Transverse colon (tissue), 4 donors: ENCODE measurements at regions not wholly inside any gene's neighbourhood (a gene's known extent, or its start where the extent isn't known, plus 50 kb on each side); places are given as distances from the start of the nearest gene placed in this dataset.
A peak's percentile ranks its signal among the peaks of the same experiment; 100 is the strongest.

Experiments used
- DNase-seq: peaks from one replicate; pipeline ENCODE4 v3.0.0-alpha.2; 2019
- H3K27ac ChIP-seq, 4 donors: fragments of 200-600 bp; sonication (generic); 2 replicates each; pipeline ENCODE4 v1.5.1; 2016 to 2018; ENCODE audit warnings: inconsistent platforms in 4 of 4
- H3K27me3 ChIP-seq: fragments of 200-600 bp; sonication (generic); 2 replicates; pipeline ENCODE4 v1.5.1; 2017; ENCODE audit warnings: inconsistent platforms
- H3K36me3 ChIP-seq, 4 donors: fragments of 200-600 bp; sonication (generic); 2 replicates each; pipeline ENCODE4 v1.5.1; 2017 to 2019; ENCODE audit warnings: inconsistent platforms in 4 of 4
- H3K4me1 ChIP-seq, 4 donors: fragments of 200-600 bp; sonication (generic); 2 replicates each; pipeline ENCODE4 v1.5.1; 2017 to 2020; ENCODE audit warnings: inconsistent platforms in 4 of 4
- H3K4me3 ChIP-seq, 4 donors: fragments of 200-600 bp; sonication (generic); 1 replicate in 1 of 4; 2 replicates in 3 of 4; pipeline versions ENCODE4 v1.5.1 to v1.6.1; 2017 to 2019; ENCODE audit warnings: inconsistent platforms in 4 of 4
- H3K9me3 ChIP-seq, 2 donors: fragments of 200-600 bp; sonication (generic); 2 replicates each; pipeline ENCODE4 v1.5.1; 2017 to 2019; ENCODE audit warnings: inconsistent platforms in 2 of 2
- CTCF ChIP-seq, 5 experiments: fragments of 200-600 bp in 3 of 5; fragments of 450-650 bp in 2 of 5; sonication (generic) in 3 of 5; IDR thresholded peaks; 1 replicate in 2 of 5; 2 replicates in 3 of 5; pipeline ENCODE4 v1.5.1; 2016 to 2017; ENCODE audit warnings: antibody characterized with exemption in 5 of 5, inconsistent platforms in 3 of 5, mild to moderate bottlenecking in 2 of 5, moderate library complexity in 1 of 5
- EP300 ChIP-seq: sonication (generic); formaldehyde crosslinking; IDR thresholded peaks from one replicate; pipeline ENCODE4 v1.6.1; 2017; ENCODE audit warnings: antibody characterized with exemption, low read depth
- POLR2A ChIP-seq: fragments of 450-650 bp; IDR thresholded peaks from one replicate; pipeline ENCODE4 v1.6.1; 2016; ENCODE audit warnings: antibody characterized with exemption, mild to moderate bottlenecking, moderate library complexity
- POLR2AphosphoS5 ChIP-seq, 3 donors: sonication (generic); formaldehyde crosslinking; IDR thresholded peaks; one replicate each; pipeline ENCODE4 v1.6.1; 2016; ENCODE audit warnings: antibody characterized with exemption in 3 of 3
- WGBS, 2 donors: methylation state at CpG; one replicate each; pipeline ENCODE4 v1.1.5; 2018; ENCODE audit warnings: low coverage in 1 of 2; 5-methylcytosine and 5-hydroxymethylcytosine counted together
- in situ Hi-C, 4 donors: fragments of 200-750 bp; cut with MboI; loops; one replicate each; pipeline versions ENCODE4 v1.15.0 to v1.15.1; 2017; ENCODE audit warnings: low sequenced_read_pairs in 3 of 4, low pct_ligation_motif_present in 1 of 4, low pct_unique_long_range_greater_than_20kb in 1 of 4
- intact Hi-C: fragments of 100-400 bp; cut with DNase I; formaldehyde crosslinking; loops from one replicate; pipeline ENCODE4 v1.15.1; 2023; ENCODE audit warnings: low total_unique reads

GRCh38 chr13:33383724-33384577 lies 98.4 kb upstream of the STARD13 start:
- no peaks in the 10 kb centered on the region for H3K36me3 ChIP-seq
- 67 to 80% methylated on average over 9 to 12 of the region's 12 CpGs for WGBS, 2 donors
- in situ Hi-C loops, result no loop called here
- intact Hi-C loops, result no loop called here
- H3K4me1 ChIP-seq, result peaks cover 0 to 7% (median 0%) of the 10 kb centered on the region in 4 donors
- peak overlapping the region in 1 of 4 donors; percentile 41 for H3K27ac ChIP-seq
- no peaks in the 10 kb centered on the region for H3K27me3 ChIP-seq
- H3K9me3 ChIP-seq, result no peaks in the 10 kb centered on the region
- no peak for TF ChIP-seq CTCF (IDR thresholded peaks at IDR 0.05)
- no peak for TF ChIP-seq EP300
- no peak overlapping the region for H3K4me3 ChIP-seq
- DNase-seq, result no peak

- Histone ChIP-seq H3K27me3 (no peaks in the 10 kb centered on the region), H3K4me3 (no peak overlapping the region), H3K27ac (no peak overlapping the region), H3K9me3 (no peaks in the 10 kb centered on the region), H3K36me3 (no peaks in the 10 kb centered on the region), H3K4me1 (peaks cover 0 to 19% (median 5%) of the 10 kb centered on the region in 4 donors)
- WGBS, 2 donors, result 62 to 66% methylated on average over 4 to 8 of the region's 8 CpGs
- TF ChIP-seq CTCF (IDR thresholded peaks at IDR 0.05), result peak in 2 of 5 experiments; percentile 12 to 19
- no peak for TF ChIP-seq EP300
- in situ Hi-C loops (no loop called here), intact Hi-C loops (no loop called here)
- no peak for DNase-seq
These were observed 102.9 kb upstream of the STARD13 start for GRCh38 chr13:33388286-33388998.

- Histone ChIP-seq H3K27ac (peak overlapping the region; percentile 46 to 73 (median 64)), H3K9me3 (no peaks in the 10 kb centered on the region), H3K36me3 (no peaks in the 10 kb centered on the region), H3K4me3 (no peak overlapping the region), H3K27me3 (no peaks in the 10 kb centered on the region), H3K4me1 (peaks cover 0 to 28% (median 6%) of the 10 kb centered on the region in 4 donors)
- WGBS, 2 donors, result 39 to 45% methylated on average over 4 of the region's 4 CpGs
- peak in 2 of 3 donors; percentile 53 to 54 for TF ChIP-seq POLR2AphosphoS5 (IDR thresholded peaks at IDR 0.05)
- no peak for TF ChIP-seq EP300
- intact Hi-C loops, result no loop called here
- no peak for DNase-seq
- in situ Hi-C loops, result no loop called here
These were observed 107.3 kb upstream of the STARD13 start for GRCh38 chr13:33392794-33393405.

- Histone ChIP-seq H3K27ac (peak overlapping the region in 3 of 4 donors; percentile 42 to 64 (median 64)), H3K4me1 (peaks cover 0 to 21% (median 6%) of the 10 kb centered on the region in 4 donors), H3K9me3 (no peaks in the 10 kb centered on the region), H3K27me3 (no peaks in the 10 kb centered on the region), H3K4me3 (no peak overlapping the region), H3K36me3 (no peaks in the 10 kb centered on the region)
- intact Hi-C loops (no loop called here), in situ Hi-C loops (no loop called here)
- WGBS, 2 donors, result 50 to 65% methylated on average over 1 to 3 of the region's 3 CpGs
- no peak for DNase-seq
- TF ChIP-seq POLR2AphosphoS5 (IDR thresholded peaks at IDR 0.05), result peak in 1 of 3 donors; percentile 42
- TF ChIP-seq POLR2A, result no peak
- peak; percentile 21 for TF ChIP-seq EP300
These were observed 108.9 kb upstream of the STARD13 start for GRCh38 chr13:33394294-33394932.
